ENCODE measurements at regions not wholly inside any gene's neighbourhood (a gene's known extent, or its start where the extent isn't known, plus 50 kb on each side); places are given as distances from the start of the nearest gene placed in this dataset.
"Not testable (repeated sequence)": the region's sequence is repeated elsewhere in the genome, so short reads cannot be mapped to it uniquely, and the experiment has no call there.

GRCh38 chr3:83251490-83251889 lies 1490.0 kb upstream of the GBE1 start:
- no peak for DNase-seq (ENCODE audit: low read depth)

DNA sequence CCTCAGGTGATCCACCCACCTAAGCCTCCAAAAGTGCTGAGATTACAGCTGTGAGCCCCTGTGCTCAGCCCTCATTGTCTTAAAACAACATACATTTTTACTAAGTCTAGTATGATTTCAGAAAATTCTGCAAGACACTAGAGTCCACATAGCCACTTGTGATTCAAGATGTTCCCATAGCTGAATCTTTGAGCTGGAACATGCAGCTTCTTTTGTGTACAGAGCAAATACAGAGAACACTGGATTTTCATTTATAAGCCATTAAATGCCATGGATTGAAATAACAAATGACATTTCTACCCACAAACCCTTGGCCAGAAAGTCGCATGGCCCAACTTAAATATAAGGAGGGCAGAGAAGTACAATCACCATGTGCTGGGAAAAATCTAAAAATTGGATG lies 1489.2 kb upstream of the GBE1 start:
- DNase-seq (ENCODE audit: low read depth): no peak

- DNase-seq (ENCODE audit: low read depth): no peak
Observed at GRCh38 chr3:83248454-83248853, 1487.0 kb upstream of the GBE1 start.

DNA sequence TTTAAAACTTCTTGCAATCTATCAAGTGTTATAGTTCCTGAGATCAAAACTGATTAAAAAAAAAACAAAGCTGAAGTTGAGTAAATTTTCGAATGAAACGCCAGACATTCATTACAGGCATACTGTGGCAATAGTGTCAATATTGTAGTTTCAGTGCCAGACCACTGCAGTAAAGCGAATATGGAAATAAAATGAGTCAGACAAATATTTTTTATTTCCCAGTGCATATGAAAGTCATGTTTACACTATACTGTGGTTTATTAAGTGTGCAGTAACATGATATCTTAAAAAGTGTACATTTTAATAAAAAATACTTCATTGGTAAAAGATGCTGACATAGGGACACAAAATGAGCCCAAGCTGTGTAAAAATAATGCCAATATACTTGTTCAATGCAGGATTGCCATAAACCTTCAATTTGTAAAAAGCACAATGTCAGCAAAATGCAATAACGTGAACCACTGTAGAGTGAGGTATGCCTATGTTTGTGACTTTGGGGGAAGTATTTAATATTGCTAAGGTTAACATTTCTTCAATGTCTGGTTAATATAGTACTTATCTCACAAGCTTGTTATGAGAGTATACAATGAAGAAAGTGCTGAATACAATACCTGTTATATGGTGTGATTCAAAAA lies 1473.9 kb upstream of the GBE1 start:
- no peak for DNase-seq (ENCODE audit: low read depth)

DNA sequence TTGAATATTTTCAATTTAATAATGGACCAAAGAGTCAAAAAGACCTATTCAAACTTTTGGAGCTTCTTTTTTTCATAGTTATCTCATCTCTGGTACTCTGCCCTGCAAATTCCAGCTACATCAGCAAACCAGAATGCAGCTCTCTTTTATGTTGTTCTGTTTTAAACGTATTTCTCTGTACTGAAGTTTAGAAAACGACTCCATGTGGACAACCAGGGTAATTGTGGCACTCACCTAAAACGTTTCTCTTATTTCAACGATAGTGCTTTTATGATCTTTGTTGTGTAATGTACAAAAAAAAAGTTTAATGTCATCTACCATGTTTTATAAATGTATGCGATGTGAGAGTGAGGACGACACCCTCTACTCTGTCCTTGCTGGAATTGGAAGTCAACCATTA lies 1472.3 kb upstream of the GBE1 start:
- DNase-seq (ENCODE audit: low read depth): no peak

GRCh38 chr3:83230841-83231240 lies 1469.4 kb upstream of the GBE1 start:
- DNase-seq (ENCODE audit: low read depth): no peak

DNA sequence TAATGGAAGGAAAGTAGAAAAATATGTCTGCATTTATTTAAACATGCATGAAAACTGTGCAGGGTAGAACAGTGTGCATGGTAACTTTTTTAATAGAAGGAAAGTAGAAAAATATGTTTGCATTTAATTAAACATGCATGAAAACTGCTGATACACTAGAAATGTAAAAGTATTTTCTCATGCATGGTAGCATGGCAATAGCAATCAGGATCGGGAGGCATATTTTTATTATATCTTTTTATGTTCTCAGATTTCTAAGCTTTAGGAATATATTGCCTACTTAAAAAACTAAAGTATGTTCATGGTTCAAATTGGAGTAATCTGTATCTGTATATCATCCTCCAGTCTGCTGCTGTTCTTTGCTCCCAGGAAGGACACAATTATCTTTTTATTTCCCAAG lies 1468.9 kb upstream of the GBE1 start:
- DNase-seq (ENCODE audit: low read depth): no peak

- no peak for DNase-seq (ENCODE audit: low read depth)
Observed at GRCh38 chr3:83226751-83227150, 1465.3 kb upstream of the GBE1 start.

DNA sequence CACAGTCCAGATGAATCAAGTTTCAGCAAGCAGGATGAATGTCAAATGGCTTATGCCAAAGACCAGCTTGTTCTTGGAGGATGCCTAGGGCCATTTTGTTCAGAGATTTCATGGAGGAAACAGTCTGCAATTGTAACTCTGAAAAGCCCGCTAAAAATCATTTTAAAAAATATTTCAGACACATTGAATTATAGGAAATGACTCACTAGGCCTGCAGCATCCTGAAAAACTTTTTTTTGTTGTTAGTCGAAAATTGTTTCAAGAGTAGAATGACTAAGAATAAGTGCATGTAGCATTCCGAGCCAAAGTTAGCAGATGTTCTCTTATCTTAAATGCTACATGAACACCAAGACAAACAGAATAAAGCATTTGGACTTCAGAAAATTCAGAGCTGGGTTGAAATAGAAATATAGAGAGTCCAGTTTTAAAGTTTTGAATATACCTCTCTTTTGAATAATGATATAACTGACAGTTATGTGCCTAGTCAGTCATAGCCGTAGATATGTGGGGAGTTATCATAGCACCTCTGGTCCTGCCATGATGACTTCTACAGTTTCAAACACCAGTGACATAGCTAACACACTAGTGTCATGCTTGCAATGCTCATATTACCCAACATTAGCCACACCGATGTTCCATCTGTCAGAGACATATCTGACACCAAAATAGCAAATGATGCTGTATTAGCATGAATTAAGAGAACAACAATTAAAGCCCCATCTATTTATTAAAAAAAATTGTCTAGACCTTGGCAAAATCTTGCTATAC lies 1462.8 kb upstream of the GBE1 start:
- no peak for DNase-seq (ENCODE audit: low read depth)

GRCh38 chr3:83218383-83219200 lies 1457.1 kb upstream of the GBE1 start:
- no peak for DNase-seq (ENCODE audit: low read depth)

DNA sequence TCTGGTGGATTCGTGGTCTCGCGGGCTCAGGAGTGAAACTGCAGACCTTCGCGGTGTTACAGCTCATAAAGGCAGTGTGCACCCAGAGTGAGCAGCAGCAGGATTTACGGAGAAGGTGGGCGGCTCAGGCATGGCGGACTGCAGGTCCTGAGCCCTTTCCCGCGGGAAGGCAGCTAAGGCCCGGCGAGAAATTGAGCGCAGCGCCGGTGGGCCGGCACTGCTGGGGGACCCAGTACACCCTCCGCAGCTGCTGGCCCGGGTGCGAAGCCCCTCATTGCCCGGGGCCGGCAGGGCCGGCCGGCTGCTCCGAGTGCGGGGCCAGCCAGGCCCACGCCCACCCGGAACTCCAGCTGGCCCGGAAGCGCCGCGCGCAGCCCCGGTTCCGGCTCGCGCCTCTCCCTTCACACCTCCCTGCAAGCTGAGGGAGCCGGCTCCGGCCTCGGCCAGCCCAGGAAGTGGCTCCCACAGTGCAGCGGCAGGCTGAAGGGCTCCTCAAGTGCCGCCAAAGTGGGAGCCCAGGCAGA lies 1456.2 kb upstream of the GBE1 start:
- not testable (repeated sequence) for DNase-seq (ENCODE audit: low read depth)

DNA sequence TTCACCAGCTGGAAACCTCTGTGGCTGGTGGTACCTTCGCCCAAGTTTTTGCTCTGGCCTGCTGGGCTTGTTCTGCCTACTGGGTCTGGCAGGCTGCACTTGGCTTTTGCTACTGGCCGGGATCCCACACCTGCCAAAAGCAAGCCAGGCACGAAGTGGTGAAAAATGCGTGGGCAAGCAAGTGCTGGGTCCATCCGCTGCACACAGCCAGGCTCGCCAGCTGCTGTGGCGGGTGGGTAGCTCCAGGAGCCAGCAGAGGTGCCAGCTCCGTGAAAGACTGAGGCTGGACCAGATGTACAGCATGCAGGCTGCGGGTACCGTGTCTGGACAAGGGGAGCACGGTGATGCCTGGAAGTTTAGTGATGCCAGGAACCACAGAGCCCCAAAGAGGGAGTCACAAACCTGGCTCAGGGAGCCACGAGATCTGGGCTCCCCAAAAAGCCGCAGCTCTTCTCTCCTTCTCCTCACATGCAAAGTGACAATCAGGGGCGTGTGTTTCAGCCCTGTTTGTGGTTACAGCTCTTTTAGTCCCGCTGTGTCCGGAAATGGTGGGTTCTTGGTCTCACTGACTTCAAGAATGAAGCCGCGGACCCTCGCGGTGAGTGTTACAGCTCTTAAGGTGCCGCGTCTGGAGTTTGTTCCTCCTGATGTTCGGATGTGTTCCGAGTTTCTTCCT lies 1455.6 kb upstream of the GBE1 start:
- DNase-seq (ENCODE audit: low read depth): no peak

DNA sequence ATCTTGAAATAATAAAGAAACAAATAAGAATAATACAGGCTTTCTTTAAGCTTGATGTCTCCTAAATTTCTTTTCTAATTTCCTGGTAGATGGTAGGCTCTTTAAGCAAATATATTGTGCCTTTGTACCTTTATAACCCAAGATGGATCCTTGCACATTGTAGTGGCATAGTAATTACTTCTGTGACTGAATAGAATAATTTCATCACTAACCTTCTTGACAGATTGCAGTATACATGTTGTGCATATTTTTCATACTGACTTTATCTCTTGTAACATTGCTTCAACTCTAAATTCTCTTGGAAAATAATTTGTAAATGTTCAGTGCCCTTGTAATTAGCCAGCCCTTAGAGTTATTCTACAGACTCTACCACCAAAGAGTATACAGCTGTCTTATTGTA lies 1433.8 kb upstream of the GBE1 start:
- no peak for DNase-seq (ENCODE audit: low read depth)

GRCh38 chr3:83193526-83193925 lies 1432.1 kb upstream of the GBE1 start:
- DNase-seq (ENCODE audit: low read depth): no peak

- DNase-seq (ENCODE audit: low read depth): no peak
Observed at GRCh38 chr3:83189634-83190033, 1428.2 kb upstream of the GBE1 start.

DNA sequence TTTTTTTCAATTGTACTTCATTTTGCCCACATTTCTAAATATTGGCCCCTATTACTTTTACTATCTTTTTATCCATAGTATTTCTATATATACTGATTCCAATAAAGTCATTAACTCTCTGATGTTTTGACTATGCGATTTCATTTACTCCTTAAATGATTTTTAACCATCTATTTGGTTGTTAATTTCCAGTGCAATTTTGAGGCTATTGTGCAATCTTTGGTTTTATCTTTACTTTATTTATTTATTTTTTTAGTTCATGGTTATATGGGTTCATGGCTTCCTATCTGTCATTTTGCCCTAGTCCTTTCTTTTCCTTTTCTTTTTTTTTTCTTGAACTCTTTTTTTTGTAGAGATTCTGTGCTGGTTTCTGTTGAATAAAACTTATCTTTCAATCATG lies 1408.0 kb upstream of the GBE1 start:
- DNase-seq (ENCODE audit: low read depth): no peak

- no peak for DNase-seq (ENCODE audit: low read depth)
Observed at GRCh38 chr3:83150896-83151295, 1389.5 kb upstream of the GBE1 start.

- DNase-seq (ENCODE audit: low read depth): no peak
Observed at GRCh38 chr3:83140983-83141382, 1379.5 kb upstream of the GBE1 start.

GRCh38 chr3:83131236-83131635 lies 1369.8 kb upstream of the GBE1 start:
- DNase-seq (ENCODE audit: low read depth): no peak

DNA sequence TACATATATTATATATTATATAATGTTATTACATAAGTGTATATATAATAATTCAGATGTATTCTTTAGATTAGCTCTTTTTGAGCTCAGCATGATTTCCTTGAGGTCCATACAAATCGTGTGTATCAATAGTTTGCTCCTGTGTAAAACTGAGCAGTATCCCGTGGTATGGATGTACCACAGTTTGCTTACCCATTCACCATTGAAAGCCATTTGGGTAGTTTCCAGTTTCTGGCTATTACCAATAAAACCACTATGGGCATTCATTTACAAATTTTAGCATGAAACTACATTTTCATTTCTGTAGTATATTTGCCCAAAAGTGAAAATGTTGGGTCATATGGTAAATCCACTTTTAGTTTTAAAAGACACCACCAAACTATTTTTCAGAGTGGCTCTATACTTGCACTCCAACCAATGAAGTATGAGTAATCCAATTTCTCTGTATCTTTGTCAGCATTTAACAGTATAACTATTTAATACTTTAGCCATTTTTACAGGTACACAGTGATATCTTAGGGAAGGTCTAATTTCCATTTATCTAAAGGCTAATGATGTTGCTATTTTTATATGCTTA lies 1361.4 kb upstream of the GBE1 start:
- DNase-seq (ENCODE audit: low read depth): no peak

- no peak for DNase-seq (ENCODE audit: low read depth)
Observed at GRCh38 chr3:83093222-83093572, 1331.8 kb upstream of the GBE1 start.
